ENCODE measurements at regions not wholly inside any gene's neighbourhood (a gene's known extent, or its start where the extent isn't known, plus 50 kb on each side); places are given as distances from the start of the nearest gene placed in this dataset.

DNA sequence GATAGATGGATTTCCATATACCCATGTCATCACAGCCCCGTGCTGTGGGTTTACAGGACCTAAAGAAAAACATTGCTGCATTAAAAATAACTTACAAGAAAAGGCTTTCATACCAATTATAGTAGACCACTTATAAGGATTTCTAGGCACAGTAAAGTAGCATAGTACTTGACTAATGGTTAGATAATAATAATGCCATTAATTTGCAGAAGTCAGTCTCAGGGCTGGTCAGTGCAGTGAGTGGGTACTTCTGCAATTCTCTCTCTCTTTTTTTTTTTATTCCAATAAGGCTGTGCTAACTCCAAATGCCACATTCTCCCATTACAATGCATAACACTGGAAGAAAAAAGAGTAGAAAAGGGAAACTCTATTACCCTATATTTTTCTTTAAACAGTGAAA, 73.1 kb upstream of the TMPRSS15 start:
- WGBS, 2 donors (ENCODE audit: low coverage in 1 of 2): 27 to 50% methylated on average over 1 of the region's 1 CpG
- no peak overlapping the region for H3K4me3 ChIP-seq
- H3K36me3 ChIP-seq: no peaks in the 10 kb centered on the region
- no peak for TF ChIP-seq POLR2AphosphoS5 (IDR thresholded peaks at IDR 0.05)
- TF ChIP-seq EP300 (IDR thresholded peaks at IDR 0.05): no peak
- TF ChIP-seq, protein P1, sequence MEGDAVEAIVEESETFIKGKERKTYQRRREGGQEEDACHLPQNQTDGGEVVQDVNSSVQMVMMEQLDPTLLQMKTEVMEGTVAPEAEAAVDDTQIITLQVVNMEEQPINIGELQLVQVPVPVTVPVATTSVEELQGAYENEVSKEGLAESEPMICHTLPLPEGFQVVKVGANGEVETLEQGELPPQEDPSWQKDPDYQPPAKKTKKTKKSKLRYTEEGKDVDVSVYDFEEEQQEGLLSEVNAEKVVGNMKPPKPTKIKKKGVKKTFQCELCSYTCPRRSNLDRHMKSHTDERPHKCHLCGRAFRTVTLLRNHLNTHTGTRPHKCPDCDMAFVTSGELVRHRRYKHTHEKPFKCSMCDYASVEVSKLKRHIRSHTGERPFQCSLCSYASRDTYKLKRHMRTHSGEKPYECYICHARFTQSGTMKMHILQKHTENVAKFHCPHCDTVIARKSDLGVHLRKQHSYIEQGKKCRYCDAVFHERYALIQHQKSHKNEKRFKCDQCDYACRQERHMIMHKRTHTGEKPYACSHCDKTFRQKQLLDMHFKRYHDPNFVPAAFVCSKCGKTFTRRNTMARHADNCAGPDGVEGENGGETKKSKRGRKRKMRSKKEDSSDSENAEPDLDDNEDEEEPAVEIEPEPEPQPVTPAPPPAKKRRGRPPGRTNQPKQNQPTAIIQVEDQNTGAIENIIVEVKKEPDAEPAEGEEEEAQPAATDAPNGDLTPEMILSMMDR (IDR thresholded peaks at IDR 0.05): no peak
- no peak for TF ChIP-seq POLR2A (IDR thresholded peaks at IDR 0.05)
- H3K9me3 ChIP-seq: no peaks in the 10 kb centered on the region
- H3K27me3 ChIP-seq: no peaks in the 10 kb centered on the region
- H3K4me1 ChIP-seq: no peaks in the 10 kb centered on the region
- no peak for ATAC-seq
- H3K27ac ChIP-seq: no peak overlapping the region

DNA sequence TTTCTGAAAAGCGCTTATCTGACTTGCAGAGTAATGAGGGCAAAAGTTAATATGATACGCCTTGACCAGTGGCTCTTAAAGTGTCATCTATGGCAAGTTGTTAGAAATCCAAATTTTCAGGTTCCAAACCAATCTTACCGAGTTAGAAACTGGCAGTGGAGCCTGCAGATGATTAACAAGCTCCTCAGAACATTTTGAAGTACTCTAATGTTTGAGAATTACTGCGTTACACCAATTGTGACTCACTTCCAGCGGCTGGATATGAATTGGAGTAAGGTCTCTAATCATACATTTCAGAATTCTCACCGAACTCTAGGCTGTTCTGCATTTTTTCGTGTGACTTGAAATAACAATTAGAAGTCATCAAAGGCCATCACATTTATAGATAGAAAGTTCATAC, 73.5 kb upstream of the TMPRSS15 start:
- H3K9me3 ChIP-seq: no peaks in the 10 kb centered on the region
- H3K4me3 ChIP-seq: no peak overlapping the region
- no peak overlapping the region for H3K27ac ChIP-seq
- WGBS, 2 donors (ENCODE audit: low coverage in 1 of 2): 69 to 76% methylated on average over 7 of the region's 7 CpGs
- H3K36me3 ChIP-seq: no peaks in the 10 kb centered on the region
- TF ChIP-seq POLR2A (IDR thresholded peaks at IDR 0.05) (no peak), EP300 (IDR thresholded peaks at IDR 0.05) (no peak), POLR2AphosphoS5 (IDR thresholded peaks at IDR 0.05) (no peak)
- TF ChIP-seq, protein P1 (IDR thresholded peaks at IDR 0.05): no peak
- H3K27me3 ChIP-seq: no peaks in the 10 kb centered on the region
- H3K4me1 ChIP-seq: no peaks in the 10 kb centered on the region
- no peak for ATAC-seq

DNA sequence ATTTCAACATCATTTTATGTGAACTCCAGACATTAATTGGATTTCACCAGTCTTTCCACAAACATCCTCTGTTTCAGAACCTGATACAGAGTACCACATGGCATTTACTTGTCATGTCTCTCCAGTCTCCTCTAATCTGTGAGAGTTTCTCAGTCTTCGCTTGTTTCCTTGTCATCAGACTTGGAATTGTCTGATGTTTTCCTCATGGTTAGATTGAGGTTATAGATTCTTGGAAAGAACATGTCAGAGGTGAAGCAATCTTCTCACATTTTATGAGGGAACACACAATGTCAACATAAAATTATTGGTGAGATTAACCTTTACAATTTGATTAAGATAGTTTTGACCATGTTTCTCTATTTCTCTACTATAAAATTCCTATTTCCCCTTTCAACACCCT, 74.9 kb upstream of the TMPRSS15 start:
- Histone ChIP-seq H3K4me1 (no peaks in the 10 kb centered on the region), H3K9me3 (no peaks in the 10 kb centered on the region), H3K4me3 (no peak overlapping the region), H3K36me3 (no peaks in the 10 kb centered on the region), H3K27me3 (no peaks in the 10 kb centered on the region), H3K27ac (no peak overlapping the region)
- WGBS, 2 donors (ENCODE audit: low coverage in 1 of 2): 100% methylated on average over 1 of the region's 1 CpG; no CpG with 5 or more reads in 1 of the 2 donors
- ATAC-seq: no peak
- no peak for TF ChIP-seq POLR2A (IDR thresholded peaks at IDR 0.05)
- TF ChIP-seq, protein P1 (IDR thresholded peaks at IDR 0.05): no peak
- TF ChIP-seq POLR2AphosphoS5 (IDR thresholded peaks at IDR 0.05): no peak
- no peak for TF ChIP-seq EP300 (IDR thresholded peaks at IDR 0.05)

DNA sequence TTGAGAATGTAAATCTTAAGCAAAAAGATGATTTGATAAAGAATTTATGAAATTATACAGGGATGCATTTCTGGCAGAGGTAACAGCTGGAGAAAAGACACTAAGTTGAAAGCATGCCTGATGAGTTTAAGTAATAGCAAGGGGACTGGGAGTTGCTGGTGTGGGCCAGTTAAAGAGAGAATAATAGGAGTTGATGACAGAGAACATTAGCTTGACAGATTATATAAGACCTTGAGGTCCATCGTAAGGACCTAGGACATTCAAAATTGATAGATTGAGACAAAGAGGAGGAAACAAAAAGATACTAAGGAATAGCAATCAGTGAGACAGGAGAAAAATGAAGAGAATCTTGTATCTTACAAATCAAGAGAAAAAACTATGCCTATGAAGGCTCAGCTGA, 84.7 kb upstream of the TMPRSS15 start:
- TF ChIP-seq, protein P1 (IDR thresholded peaks at IDR 0.05): no peak
- TF ChIP-seq POLR2A (IDR thresholded peaks at IDR 0.05): no peak
- no peak for TF ChIP-seq POLR2AphosphoS5 (IDR thresholded peaks at IDR 0.05)
- TF ChIP-seq EP300 (IDR thresholded peaks at IDR 0.05): no peak
- no peaks in the 10 kb centered on the region for H3K27me3 ChIP-seq
- no peak for ATAC-seq
- WGBS, 2 donors (ENCODE audit: low coverage in 1 of 2): 43% methylated on average over 1 of the region's 1 CpG; no CpG with 5 or more reads in 1 of the 2 donors
- H3K36me3 ChIP-seq: no peaks in the 10 kb centered on the region
- H3K4me1 ChIP-seq: no peaks in the 10 kb centered on the region
- no peak overlapping the region for H3K4me3 ChIP-seq
- H3K9me3 ChIP-seq: no peaks in the 10 kb centered on the region
- H3K27ac ChIP-seq: no peak overlapping the region

DNA sequence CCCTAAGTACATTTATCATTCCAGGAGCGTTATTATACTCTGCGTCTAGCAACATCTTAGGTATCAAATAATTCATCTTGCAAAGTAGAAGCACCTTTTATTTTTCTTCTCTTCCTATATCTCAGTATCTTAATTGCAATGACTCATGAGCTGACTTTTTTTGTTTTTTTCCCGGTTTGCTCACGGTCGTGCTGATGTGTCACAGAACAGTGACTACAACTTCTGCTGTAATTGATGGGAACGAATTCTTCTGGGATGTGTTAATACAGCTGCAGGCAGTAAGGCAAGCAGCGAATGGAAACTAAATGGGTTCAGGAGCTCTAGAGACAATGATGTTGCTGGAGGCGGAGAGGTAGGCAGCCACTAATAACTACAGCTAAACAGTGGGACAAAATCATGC, 89.8 kb upstream of the TMPRSS15 start:
- Histone ChIP-seq H3K9me3 (no peaks in the 10 kb centered on the region), H3K27ac (no peak overlapping the region), H3K27me3 (no peaks in the 10 kb centered on the region), H3K4me3 (no peak overlapping the region), H3K36me3 (no peaks in the 10 kb centered on the region), H3K4me1 (no peaks in the 10 kb centered on the region)
- TF ChIP-seq POLR2A (IDR thresholded peaks at IDR 0.05) (no peak), EP300 (IDR thresholded peaks at IDR 0.05) (no peak), POLR2AphosphoS5 (IDR thresholded peaks at IDR 0.05) (no peak)
- TF ChIP-seq, protein P1 (IDR thresholded peaks at IDR 0.05): no peak
- 32 to 44% methylated on average over 6 to 8 of the region's 8 CpGs for WGBS, 2 donors (ENCODE audit: low coverage in 1 of 2)
- ATAC-seq: no peak

Data from gastroesophageal sphincter (tissue), 4 donors.